Naive thymus-derived CD4-positive, alpha-beta T cell (primary cell): ENCODE measurements at regions not wholly inside any gene's neighbourhood (a gene's known extent, or its start where the extent isn't known, plus 50 kb on each side); places are given as distances from the start of the nearest gene placed in this dataset.

Experiments used
- ATAC-seq: fragments of 150-1000 bp; cut with Tn5 transposase; 2 replicates; pipeline ENCODE4 v1.10.0; 2021; ENCODE audit warnings: mild to moderate bottlenecking, moderate library complexity
- CTCF ChIA-PET: fragments of 350-600 bp; sonication (Branson Sonifier 250); formaldehyde crosslinking; loops from one replicate; lab custom pipeline; 2021; ENCODE audit warnings: antibody characterized with exemption; lab: Charles Lee
- POLR2A ChIA-PET: fragments of 350-600 bp; sonication (Branson Sonifier 250); formaldehyde crosslinking; loops from one replicate; lab custom pipeline; 2021; ENCODE audit warnings: antibody characterized with exemption, inconsistent platforms; lab: Charles Lee
- DNase-seq, 9 donors: peaks; one replicate each; pipeline versions ENCODE4 v3.0.0 to v3.0.0-alpha.2; 2020 to 2022; ENCODE audit warnings: mixed read lengths in 1 of 9
- H3K27ac ChIP-seq: one replicate; pipeline ENCODE4 v1.7.0; 2013; ENCODE audit warnings: mild to moderate bottlenecking, low read depth, low read length, moderate library complexity
- H3K27me3 ChIP-seq, 2 donors: one replicate each; pipeline ENCODE4 v1.7.0; 2013; ENCODE audit warnings: low read length in 2 of 2, mild to moderate bottlenecking in 2 of 2, moderate library complexity in 2 of 2; ENCODE audit not compliant: control insufficient read depth in 2 of 2, insufficient read depth in 2 of 2
- H3K36me3 ChIP-seq, 3 experiments: 1 replicate in 2 of 3; 2 replicates in 1 of 3; pipeline ENCODE4 v1.7.0; 2013; ENCODE audit warnings: low read length in 3 of 3, mild to moderate bottlenecking in 3 of 3, moderate library complexity in 1 of 3; ENCODE audit not compliant: insufficient read depth in 3 of 3, control insufficient read depth in 2 of 3
- H3K4me1 ChIP-seq, 2 donors: one replicate each; pipeline ENCODE4 v1.7.0; 2013; ENCODE audit warnings: low read length in 2 of 2, mild to moderate bottlenecking in 2 of 2, moderate library complexity in 1 of 2; ENCODE audit not compliant: control insufficient read depth in 2 of 2, insufficient read depth in 2 of 2
- H3K4me3 ChIP-seq: 2 replicates; pipeline ENCODE4 v1.7.0; 2013; ENCODE audit warnings: mild to moderate bottlenecking, low read length
- H3K9me3 ChIP-seq, 3 experiments: 1 replicate in 2 of 3; 2 replicates in 1 of 3; pipeline ENCODE4 v1.7.0; 2013; ENCODE audit warnings: low read length in 3 of 3; ENCODE audit not compliant: control insufficient read depth in 2 of 3
- H3K27ac Mint-ChIP-seq, 9 donors: one replicate each; pipeline ENCODE4 v1.8.0; 2020 to 2022; ENCODE audit warnings: mixed read lengths in 9 of 9, mild to moderate bottlenecking in 8 of 9, moderate library complexity in 5 of 9, inconsistent platforms in 2 of 9
- H3K27me3 Mint-ChIP-seq, 5 donors: one replicate each; pipeline ENCODE4 v1.8.0; 2021 to 2022; ENCODE audit warnings: mixed read lengths in 5 of 5, mild to moderate bottlenecking in 1 of 5
- H3K36me3 Mint-ChIP-seq, 5 donors: one replicate each; pipeline ENCODE4 v1.8.0; 2020 to 2022; ENCODE audit warnings: mixed read lengths in 5 of 5, mild to moderate bottlenecking in 3 of 5, inconsistent platforms in 1 of 5
- H3K4me1 Mint-ChIP-seq, 7 donors: one replicate each; pipeline ENCODE4 v1.8.0; 2020 to 2022; ENCODE audit warnings: mixed read lengths in 7 of 7, mild to moderate bottlenecking in 3 of 7, inconsistent platforms in 1 of 7
- H3K4me3 Mint-ChIP-seq, 10 donors: one replicate each; pipeline ENCODE4 v1.8.0; 2020 to 2022; ENCODE audit warnings: mild to moderate bottlenecking in 10 of 10, mixed read lengths in 10 of 10, moderate library complexity in 6 of 10, inconsistent platforms in 2 of 10
- H3K9me3 Mint-ChIP-seq, 11 donors: one replicate each; pipeline ENCODE4 v1.8.0; 2020 to 2022; ENCODE audit warnings: mixed read lengths in 11 of 11, mild to moderate bottlenecking in 4 of 11, inconsistent platforms in 1 of 11, moderate library complexity in 1 of 11
- intact Hi-C, 2 donors: fragments of 100-400 bp; cut with micrococcal nuclease; formaldehyde crosslinking; loops; one replicate each; pipeline ENCODE4 v1.15.1; 2023

DNA sequence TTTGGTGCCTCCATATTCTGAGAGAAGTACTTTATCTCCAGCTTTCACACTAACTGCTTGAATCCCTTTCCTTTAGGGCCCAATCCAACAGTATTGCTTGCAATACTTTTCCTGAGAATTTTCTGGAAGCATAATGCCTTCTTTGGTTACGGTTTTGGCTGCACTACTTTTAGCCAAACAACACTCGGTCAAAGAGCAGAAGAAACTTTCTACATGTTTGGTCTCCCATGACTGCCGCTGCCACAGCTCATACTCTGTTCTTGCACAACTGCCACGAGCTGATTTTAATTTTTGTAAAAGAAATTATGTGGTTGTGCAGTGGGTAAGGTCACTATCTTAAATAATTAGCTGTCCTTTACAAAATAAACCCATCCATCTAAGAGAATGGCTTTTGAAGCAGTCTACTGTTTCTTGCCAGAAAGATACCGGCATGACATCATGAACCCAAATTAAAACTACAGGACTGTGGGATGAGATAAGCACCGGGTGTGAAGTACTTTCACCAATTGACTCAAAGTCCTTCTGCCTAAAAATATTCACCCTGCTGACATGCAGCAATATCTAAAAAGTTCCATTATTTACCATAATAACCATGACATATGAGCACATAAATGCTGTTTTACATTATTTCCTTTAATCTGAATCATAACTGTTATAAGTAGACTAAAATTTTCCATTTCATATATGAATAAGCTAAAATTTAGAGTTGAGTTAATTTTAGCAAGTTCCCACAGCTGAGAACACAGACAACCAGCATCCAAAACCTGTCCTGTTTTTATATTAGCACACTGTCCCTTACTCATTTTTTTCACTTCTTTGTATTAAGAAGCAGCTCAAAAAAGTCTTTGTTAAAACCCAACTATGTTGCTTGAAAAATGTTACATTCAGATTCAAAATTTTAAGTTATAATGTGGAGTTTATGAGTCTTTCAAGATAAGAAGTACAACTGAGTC is 1154.3 kb downstream of the EPHA3 start:
- H3K27me3 ChIP-seq, result no peaks in the 10 kb centered on the region
- no peak overlapping the region for H3K4me3 Mint-ChIP-seq
- H3K4me1 ChIP-seq, result no peaks in the 10 kb centered on the region
- intact Hi-C loops, result no loop called here
- no peak overlapping the region for H3K27ac ChIP-seq
- no peaks in the 10 kb centered on the region for H3K36me3 ChIP-seq
- peaks cover 0 to 10% (median 3%) of the 10 kb centered on the region in 5 donors for H3K36me3 Mint-ChIP-seq
- no peak for ATAC-seq
- no peaks in the 10 kb centered on the region for H3K27me3 Mint-ChIP-seq
- H3K4me3 ChIP-seq, result no peak overlapping the region
- H3K4me1 Mint-ChIP-seq, result no peaks in the 10 kb centered on the region
- peaks cover 10 to 57% (median 26%) of the 10 kb centered on the region in 11 donors for H3K9me3 Mint-ChIP-seq
- DNase-seq, result no peak
- no peak overlapping the region for H3K27ac Mint-ChIP-seq
- ChIA-PET POLR2A (no interaction called here), CTCF (no interaction called here)
- H3K9me3 ChIP-seq, result no peaks in the 10 kb centered on the region
